HG03460 (cell line): ENCODE measurements at regions not wholly inside any gene's neighbourhood (a gene's known extent, or its start where the extent isn't known, plus 50 kb on each side); places are given as distances from the start of the nearest gene placed in this dataset.
"Not testable (repeated sequence)": the region's sequence is repeated elsewhere in the genome, so short reads cannot be mapped to it uniquely, and the experiment has no call there.

Experiments used
- ATAC-seq: cut with Tn5 transposase; IDR thresholded peaks from one replicate; pipeline ENCODE4 v1.9.1; 2021; ENCODE audit not compliant: unreplicated experiment

DNA sequence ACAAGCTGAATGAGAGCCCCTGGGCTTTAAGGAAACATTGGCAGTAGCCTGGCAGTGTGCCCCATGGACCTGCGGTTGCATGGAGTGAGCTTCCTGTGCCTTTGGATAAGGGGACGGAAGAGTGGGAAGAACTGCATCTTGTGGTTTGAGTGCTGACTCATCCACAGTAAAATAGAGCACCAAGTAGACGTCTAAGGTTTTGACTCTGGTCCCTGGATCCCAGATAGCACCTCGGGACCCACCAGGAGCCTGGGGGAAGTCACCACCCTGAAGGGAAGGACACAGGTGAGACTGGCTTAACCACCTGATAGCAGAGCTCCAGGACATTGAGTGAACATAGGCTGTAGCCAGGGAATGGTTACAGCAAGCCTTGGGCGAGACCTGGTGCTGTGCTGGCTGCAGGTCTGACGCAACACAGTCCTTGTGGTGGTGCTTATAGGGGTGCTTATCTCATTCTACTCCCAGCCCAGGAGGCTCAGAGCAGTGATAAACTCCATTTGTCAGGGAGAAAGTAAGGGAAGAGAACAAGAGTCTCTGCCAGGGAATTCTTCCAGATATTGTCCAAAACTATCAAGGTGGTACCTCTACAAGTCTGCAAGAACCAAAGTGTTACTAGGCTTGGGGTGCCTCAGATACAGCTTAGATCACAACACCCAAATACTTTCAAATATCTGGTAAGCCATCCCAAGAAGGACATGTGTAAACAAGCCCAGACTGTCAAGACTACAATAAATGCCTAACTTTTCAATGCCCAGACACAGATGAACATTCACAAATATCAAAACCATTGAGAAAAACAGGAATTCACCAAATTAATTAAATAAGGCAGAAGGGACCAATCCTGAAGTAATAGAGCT is 123.6 kb upstream of the TET2 start:
- no peak for ATAC-seq

DNA sequence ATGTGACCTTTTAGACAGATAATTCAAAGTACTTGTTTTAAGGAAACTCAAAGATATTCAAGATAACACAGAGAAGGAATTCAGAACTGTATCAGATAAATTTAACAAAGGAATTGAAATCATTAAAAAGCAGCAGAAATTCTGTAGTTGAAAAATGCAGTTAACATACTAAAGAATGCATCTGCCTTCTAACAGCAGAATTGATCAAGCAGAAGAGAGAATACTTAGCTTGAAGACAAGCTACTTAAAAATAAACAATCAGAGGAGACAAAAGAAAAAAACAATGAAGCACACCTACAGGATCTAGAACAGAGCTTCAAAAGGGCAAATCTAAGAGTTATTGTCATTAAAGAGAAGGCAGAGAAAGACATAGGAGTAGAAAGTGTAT is 123.0 kb upstream of the TET2 start:
- no peak for ATAC-seq

DNA sequence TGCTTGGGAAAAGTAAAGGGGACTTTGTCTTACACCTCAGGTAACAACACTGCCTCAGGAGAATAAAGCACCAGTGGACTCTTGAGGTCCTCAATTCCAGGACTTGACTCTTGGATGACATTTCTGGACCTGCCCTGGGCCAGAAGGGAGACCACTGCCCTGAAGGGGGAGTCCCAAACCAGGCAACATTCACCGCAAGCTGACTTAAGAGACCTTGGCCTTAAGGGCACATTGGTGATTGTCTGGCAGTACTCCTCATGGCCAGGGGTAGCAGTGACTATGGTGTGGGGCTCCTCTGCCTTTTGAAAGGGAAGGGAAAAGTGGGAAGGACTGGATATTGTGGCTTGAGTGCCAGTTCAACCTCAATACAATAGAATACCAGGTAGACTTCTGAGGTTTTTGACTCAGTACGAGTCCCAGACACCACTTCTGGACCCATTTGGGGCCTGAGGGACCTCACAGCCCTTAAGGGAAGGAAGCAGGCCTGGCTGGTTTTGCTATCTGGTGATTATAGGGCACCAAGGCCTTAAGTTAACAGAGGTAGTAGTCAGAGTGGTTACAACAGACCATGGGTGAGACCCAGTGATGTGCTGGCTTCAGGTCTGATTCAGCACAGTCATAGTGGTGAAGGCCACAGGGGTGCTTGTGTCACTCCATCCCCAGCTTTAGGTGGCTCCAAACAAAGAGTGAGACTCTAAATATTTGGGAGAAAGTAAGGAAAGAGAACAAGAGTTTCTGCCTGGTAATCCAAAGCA is 121.2 kb upstream of the TET2 start:
- ATAC-seq, result no peak

DNA sequence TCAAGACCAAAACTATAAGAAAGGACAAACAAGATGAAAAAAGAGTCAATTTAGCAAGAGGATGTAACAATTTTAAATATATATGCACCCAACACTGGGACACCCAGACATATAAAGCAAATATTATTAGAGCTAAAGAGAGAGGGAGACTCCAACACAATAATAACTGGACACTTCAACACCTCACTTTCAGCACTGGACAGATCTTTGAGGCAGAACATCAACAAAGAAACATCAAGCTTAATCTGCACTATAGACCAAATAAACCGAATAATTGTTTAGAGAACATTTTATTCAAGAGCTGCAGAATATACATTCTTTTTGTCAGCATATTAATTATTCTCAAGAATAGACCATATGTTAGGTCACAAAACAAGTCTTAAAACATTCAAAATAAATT is 109.7 kb upstream of the TET2 start:
- ATAC-seq, result no peak

DNA sequence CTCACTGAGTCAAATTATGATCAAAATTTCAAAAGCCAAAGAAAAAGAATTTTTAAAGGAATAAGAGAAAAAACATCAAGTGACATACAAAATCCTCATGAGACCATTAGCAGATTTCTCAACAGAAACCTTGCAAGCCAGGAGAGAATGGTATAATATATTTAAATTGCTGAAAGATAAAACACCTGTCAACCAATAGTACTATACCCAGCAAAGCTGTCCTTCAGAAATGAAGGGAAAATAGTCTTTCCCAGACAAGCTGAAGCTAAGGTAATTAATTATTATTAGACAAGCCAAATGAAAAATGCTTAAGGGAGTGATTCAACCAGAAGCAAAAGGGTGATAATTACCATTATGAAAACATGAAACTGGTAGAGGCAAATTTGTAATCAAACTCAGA is 104.2 kb upstream of the TET2 start:
- no peak for ATAC-seq

DNA sequence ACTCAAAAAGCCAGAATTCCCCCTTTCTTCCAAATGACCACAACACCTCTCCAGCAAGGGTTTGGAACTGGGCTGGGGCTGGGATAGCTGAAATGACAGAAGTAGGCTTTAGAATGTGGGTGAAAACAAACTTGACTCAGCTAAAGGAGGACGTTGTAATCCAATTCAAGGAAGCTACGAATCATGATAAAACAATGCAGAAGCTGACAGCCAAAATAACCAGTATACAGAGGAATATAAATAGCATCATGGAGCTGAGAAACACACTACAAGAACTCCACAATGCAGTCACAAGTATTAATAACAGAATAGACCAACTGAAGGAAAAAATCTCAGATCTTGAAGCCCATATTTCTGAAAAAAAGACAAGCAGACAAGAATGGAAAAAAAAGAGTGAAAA is 95.8 kb upstream of the TET2 start:
- no peak for ATAC-seq

DNA sequence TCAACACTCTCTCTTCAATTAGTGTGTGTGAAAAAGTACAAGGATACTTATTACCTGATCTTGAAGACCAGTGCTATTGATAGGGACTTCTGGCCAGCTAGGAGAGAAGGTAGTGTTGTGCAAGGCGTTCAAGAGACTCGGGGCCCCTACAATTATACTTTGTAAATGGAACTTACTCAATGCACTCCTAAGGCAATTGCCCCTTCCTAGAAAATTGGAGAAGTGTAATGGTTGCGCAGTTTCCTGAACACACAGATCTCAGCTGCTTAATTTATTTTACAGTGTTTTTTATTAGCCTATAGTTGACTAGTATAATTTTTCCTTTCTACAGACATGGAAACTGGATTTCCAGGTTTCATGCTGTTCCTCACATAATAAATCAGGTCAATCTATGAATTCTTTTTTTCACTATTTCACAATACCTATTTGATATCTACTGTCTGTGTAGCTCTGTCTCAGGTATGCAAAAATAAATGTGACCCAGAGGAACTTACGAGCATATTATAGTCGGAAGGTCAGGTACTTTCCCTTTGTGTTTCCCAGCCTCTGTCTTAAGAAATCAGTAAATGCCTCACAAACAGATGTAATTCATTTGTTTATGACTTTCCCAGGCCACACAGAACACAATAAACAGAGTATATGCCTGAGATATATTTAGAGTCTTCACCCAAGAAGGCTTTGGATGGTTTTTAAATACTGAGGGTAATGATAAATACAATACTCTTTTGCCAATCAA is 89.1 kb upstream of the TET2 start:
- no peak for ATAC-seq

DNA sequence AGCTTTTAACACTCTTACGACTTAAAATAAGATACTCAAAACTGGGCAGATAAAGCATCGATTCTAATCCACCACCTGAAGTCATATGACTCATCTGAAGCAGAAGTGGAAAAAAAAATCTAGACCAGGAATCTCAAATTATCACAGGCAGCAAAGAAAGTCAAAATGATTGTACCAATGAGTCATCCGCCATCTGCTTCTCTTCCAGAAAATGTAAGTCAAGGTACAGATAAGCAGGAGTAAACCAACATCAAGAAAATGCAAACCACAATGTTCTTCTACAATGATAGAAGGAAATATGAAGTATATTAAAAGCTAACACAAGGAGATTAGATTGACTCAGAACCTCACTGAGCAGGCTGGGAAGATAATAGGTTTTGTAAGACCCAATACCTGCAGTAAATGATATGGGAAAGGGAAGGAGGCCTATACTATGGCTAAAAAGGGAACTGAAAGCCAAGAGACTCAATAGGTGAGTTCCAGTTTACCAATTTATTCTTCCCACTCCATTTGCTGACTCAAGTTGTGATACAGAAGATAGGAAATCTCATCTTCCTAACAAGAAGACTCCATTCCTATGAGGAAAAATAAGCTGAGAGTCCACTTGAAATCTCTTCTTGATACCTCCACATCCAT is 88.4 kb upstream of the TET2 start:
- no peak for ATAC-seq

DNA sequence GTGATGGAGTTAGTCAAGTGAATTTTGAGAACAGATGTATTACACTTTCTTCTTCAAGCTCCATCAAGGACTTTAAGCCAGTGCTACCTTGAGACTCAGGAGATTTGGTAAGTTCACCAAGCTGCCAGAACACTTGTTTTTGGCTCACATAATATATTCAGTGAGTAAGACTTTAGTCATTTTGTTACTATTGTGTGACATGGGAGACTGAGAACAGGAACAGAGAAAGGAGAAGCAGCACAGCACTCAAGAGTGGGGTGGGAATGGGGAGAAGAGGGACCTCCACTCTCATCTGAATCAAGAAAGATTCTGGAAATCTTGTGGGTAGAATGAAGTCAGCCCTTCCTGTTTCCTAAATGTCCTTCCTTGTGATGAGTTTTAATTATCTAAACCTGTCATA is 87.3 kb upstream of the TET2 start:
- ATAC-seq, result peak; percentile 24

DNA sequence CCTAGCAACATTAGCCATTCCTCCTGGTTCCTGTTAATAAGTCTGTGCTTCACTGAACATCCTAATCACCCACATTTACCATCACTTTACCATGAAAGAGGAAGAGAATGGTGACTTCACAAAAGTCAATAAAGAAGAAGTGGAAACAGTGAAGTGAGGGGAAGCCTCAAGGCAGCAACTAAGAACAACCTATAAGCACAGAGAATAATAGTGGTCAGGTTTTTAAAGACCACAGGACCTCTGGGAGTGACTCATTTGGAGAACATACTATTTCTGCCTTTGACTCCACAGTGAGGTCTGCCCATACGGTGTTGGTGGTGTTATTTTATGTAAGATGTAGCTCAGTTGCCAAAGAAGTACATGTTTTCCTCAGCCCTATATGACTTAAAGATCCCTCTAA is 86.0 kb upstream of the TET2 start:
- peak; percentile 91 for ATAC-seq

DNA sequence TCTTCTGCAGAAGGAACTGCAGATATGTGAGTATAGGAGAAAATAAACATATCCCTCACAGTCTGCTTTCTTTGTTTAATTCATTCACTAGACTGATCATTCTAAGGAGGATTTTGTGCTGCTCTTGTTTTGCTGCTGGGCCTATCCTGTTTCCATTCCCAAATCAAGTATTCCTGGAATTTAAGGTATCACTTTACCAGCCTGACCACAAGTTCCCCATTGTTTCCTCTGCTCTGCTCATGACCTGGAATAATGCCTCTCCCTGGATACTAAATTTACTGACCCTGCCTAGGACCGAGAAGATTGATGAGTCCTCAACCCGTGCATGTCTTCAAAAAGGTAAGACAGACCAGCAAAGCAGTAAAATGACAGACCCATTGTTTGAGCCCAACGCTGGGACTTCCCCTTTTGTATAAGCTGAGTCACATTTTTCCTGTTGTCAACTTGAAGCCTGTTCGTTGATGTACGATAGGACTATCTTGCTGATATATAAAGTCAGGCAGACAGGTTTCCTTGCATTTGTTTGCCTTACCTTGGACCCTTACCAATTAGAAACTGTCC is 85.5 kb upstream of the TET2 start:
- peak; percentile 33 for ATAC-seq

DNA sequence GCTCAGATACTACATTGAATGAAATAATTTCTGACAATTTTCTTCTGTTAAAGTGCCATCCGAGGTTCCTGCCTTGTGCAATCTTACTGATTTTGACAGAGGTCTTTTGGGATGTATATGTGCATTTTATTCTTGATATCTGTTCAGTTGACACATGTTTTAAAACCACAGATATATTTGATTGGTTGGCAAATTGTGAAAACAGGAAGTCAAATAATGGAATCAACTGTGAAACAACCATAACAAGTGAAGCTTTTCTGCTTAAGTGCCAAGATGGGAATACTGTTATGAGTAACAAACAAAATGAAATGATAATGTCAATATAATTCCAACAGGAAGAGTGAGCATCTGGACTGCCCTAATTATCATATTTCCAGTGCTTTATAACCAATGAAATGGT is 84.9 kb upstream of the TET2 start:
- ATAC-seq, result no peak

DNA sequence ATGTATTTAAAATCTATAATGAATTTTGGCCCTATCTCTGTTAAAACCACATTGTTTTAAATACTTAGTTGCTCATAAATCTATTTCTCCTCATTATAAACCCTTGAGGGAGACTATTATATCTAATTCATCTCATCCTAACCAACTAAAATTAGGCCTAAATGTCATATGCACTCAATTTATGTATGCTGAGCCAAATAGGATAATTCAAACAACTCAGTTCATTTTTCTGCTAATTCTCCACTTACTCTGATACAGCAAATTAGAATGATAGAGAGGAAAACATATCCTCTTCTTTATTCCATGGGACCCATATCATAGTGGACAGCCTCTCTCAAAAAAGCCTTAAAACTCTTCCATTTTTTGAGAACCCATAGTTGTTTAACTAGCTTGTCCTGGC is 80.3 kb upstream of the TET2 start:
- no peak for ATAC-seq

DNA sequence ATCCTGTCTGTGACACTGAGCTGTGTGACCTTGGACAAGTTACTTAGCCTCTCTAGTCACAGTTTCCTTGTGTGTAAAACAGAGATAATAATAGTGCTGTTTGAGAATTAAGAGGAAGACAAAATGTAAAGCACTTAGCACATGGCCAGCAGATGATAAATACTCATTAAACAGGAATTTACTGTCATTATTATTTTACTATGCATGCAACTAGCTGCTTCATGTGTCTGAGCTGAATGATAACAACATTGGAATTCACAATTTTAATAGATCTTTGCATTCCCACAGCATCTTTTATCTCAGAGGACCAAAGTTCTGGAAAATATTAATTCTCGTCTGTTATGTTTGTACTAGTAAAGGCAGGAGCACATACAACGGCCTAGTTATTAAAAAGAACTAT is 79.2 kb upstream of the TET2 start:
- ATAC-seq, result no peak

DNA sequence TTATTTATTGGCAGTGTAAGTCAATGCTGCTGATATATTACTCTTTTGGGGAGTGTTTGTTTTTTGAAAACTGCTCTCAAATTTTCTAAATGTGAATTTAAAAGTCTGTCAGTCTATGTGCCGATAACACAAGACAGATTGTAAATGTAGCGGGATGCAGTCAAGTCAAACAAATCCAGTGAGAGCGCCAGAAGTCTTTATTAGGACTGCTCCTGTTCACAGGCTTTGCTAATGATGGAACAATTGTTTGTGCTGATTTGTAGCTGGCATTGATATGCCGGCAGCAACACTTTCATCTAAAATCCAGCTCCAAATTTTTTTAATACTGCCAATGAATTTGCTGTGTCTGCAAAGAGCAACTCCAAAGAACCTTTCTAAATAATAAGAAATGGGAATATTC is 78.7 kb upstream of the TET2 start:
- no peak for ATAC-seq

DNA sequence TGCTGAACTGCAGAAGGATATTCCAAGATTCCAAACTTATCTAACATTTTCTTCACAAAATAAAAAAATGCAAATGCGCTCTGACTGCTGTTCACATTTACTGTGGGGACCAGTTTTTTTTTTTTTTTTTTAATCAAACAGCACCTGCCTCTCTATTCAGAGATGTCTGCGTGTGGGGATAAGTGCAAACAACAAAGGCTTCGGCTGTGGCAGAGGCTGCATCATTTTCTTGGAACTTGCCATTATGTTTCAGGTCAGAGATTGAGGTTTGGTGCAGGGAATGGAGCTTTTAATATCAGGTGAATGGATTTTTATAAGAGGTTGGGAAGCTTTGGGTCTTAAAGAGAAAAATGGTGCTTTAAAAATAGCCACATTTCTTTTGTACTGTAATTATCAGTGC is 78.2 kb upstream of the TET2 start:
- no peak for ATAC-seq

DNA sequence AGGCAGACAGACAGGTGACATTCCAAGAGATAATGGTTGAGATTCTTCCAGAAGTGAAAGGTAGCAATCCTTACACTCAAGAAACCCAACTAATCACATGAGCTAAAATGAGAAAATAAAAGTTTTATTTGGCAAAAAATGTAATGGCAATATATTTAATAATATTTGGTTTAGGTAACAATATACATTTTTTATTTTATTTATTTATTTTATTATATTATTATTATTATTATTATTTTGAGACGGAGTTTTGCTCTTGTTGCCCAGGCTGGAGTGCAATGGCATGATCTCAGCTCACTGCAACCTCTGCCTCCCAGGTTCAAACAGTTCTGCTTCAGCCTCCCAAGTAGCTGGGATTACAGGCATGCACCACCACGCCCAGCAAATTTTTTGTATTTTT is 74.6 kb upstream of the TET2 start:
- not testable (repeated sequence) for ATAC-seq

DNA sequence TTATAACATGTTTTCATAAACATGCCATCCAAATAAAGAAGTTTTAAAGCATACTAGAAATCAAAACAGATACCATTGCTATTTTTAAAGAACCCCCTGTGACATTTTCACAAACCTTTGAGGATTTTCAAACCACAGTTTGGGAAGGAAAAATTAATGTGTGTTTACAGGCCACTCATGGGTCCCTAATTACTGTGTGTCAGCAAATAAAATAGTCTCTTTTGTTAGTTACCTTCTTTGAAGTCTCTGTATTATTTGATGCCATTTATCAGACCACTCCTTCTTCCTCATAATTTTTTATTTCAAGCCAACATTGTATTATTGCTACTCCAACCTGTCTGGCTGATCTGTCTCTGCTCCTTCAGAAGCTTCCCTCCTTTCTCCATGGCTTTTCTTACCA is 72.6 kb upstream of the TET2 start:
- no peak for ATAC-seq

DNA sequence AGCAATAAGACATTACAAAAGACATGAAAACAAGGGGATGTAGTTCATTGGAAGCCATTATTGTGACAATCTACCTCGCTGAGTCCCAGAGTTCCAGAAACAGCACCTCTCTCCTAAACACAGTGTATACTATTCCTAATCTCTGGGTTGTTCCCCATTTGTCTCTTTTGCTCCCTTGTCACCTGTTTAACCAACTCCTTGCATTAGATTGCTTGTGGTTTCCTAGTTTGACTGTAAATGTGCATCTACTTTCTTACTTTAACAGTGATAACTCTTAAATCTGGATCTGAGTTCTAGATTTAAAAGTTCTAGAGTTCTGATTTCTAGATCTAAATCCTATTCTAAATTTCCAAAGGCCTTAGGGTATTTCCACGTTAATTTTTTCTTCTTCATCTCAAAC is 71.6 kb upstream of the TET2 start:
- ATAC-seq, result no peak

DNA sequence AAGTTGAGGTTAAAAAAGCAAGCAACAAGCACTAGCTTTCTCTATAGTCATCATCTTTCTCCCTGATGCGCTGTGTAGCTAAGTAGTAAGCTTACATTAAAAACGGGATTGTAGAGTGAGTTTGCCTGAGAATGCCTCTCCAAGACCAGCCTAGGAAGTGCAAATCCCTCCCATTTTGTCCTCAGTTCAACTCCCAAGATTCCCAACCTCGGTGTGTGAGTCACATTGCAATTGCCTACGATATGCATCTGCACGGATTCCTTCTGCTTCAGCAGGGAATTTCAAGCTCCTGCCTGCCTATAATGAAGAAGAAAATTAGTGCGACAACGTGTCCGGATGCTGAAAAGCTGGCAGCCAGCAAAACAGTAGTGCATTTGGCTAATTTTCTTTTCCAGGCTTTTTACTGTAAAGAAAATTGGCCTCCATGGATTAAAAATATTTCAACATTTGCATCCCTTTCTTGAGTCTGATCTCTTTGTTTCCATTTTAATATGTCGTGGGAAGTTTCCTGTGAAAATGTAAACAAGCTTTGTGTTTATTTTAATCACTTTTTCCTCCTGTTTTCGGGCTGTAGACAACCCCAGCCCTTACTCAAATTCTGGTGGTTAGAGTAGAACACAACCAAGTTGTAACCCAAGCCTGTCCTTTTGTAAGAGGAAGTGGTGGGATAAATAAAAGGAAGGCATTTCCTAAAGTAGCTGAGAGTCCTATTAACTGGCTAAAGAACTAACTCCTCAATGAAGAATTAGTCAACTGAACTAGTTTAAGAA is 58.4 kb upstream of the TET2 start:
- no peak for ATAC-seq
